ENCODE measurements at regions not wholly inside any gene's neighbourhood (a gene's known extent, or its start where the extent isn't known, plus 50 kb on each side); places are given as distances from the start of the nearest gene placed in this dataset.

- H3K23me2 ChIP-seq (ENCODE audit: low read depth, low read length): no peaks in the 10 kb centered on the region
- no peak overlapping the region for H3K9ac ChIP-seq (replicated peaks in 1 of 4; ENCODE audit: extremely low read depth in 1 of 4, low read depth in 3 of 4, low read length in 3 of 4)
- H3K14ac ChIP-seq (ENCODE audit: insufficient read length): no peak overlapping the region
- peaks cover 0 to 2% of the 10 kb centered on the region in 2 experiments; a peak in 1 of 4 replicates for H3K9me3 ChIP-seq (ENCODE audit: insufficient read depth in 2 of 2, low read depth in 1 of 2, low read length in 1 of 2)
- no peak overlapping the region for H3K4ac ChIP-seq (replicated peaks; ENCODE audit: insufficient read length, low read depth, low read length)
- no peak overlapping the region for H2BK120ac ChIP-seq (replicated peaks; ENCODE audit: low read depth, low read length)
- no peak overlapping the region for H2BK15ac ChIP-seq (ENCODE audit: low read length)
- no peak overlapping the region for H3K23ac ChIP-seq (ENCODE audit: insufficient read length)
- FAIRE-seq (no peak), DNase-seq (ENCODE audit: low read depth in 1 of 2, low spot score in 2 of 2) (no peak)
- H4K20me1 ChIP-seq (replicated peaks in 1 of 2; ENCODE audit: control insufficient read depth in 1 of 2, insufficient read depth in 2 of 2, low read length in 2 of 2): no peaks in the 10 kb centered on the region
- H3K4me1 ChIP-seq (replicated peaks in 1 of 4; ENCODE audit: control insufficient read depth in 3 of 4, insufficient read depth in 4 of 4, low read length in 3 of 4): peaks cover 9 to 20% (median 15%) of the 10 kb centered on the region in 4 experiments
- no peak overlapping the region for H4K91ac ChIP-seq (replicated peaks; ENCODE audit: insufficient read length, low read length)
- no peaks in the 10 kb centered on the region for H3K79me2 ChIP-seq (ENCODE audit: control insufficient read depth in 1 of 2, insufficient read depth in 2 of 2, low read length in 2 of 2)
- no peak overlapping the region for H2BK12ac ChIP-seq (ENCODE audit: low read depth, low read length)
- H3K79me1 ChIP-seq (ENCODE audit: low read depth, low read length): no peaks in the 10 kb centered on the region
- H3K36me3 ChIP-seq (ENCODE audit: control insufficient read depth in 2 of 4, insufficient read depth in 4 of 4, low read length in 3 of 4): no peaks in the 10 kb centered on the region
- no peak overlapping the region for H3K18ac ChIP-seq (ENCODE audit: extremely low read depth, low read length)
- no peak overlapping the region for H4K8ac ChIP-seq (ENCODE audit: extremely low read depth, insufficient read depth, low read length)
- 93% methylated on average over 5 of the region's 5 CpGs; no CpG with 5 or more reads in 1 of the 2 experiments for WGBS, 2 experiments (ENCODE audit: extremely low coverage in 1 of 2, insufficient coverage in 1 of 2, insufficient read length in 1 of 2, insufficient replicate concordance in 2 of 2, low coverage in 1 of 2, low lambda C conversion rate in 2 of 2, missing lambda C conversion rate in 1 of 2)
- H3K56ac ChIP-seq (replicated peaks; ENCODE audit: insufficient read length, low read depth, low read length): no peak overlapping the region
- no peak overlapping the region for H3K4me2 ChIP-seq (ENCODE audit: insufficient read depth in 1 of 2, low read depth in 2 of 2, low read length in 2 of 2)
- H4K5ac ChIP-seq (ENCODE audit: insufficient read length, low read depth, low read length): no peak overlapping the region
- POLR2A ChIA-PET (ENCODE audit: partially characterized antibody): interaction anchor here (1.1 kb wide), 1 partner anchor 95 kb away, joined by 5 read pairs; the partner anchor contains the start of gene RHOB
- H3K27me3 ChIP-seq (replicated peaks in 1 of 4; ENCODE audit: control insufficient read depth in 3 of 4, extremely low read depth in 1 of 4, insufficient read depth in 3 of 4, low read length in 3 of 4): peaks cover 0 to 2% (median 0%) of the 10 kb centered on the region in 4 experiments; a peak in 2 of 7 replicates
- H2AFZ ChIP-seq (ENCODE audit: low read length): no peak overlapping the region
- CTCF ChIA-PET (ENCODE audit: partially characterized antibody): interaction anchor here (0.8 to 2.6 kb wide), 10 partner anchors 9 to 119 kb away, joined by 3 to 8 read pairs (median 4); partner anchors contain the start of gene RHOB
- TF ChIP-seq SAP30 (IDR thresholded peaks at IDR 0.05; ENCODE audit: insufficient read depth, insufficient replicate concordance, low read length) (no peak), HDAC2 (IDR thresholded peaks at IDR 0.05; ENCODE audit: borderline replicate concordance in 1 of 2, low read depth in 2 of 2, low read length in 2 of 2) (no peak), MAFK (IDR thresholded peaks at IDR 0.05; ENCODE audit: low read depth, low read length) (no peak), RXRA (IDR thresholded peaks at IDR 0.05; ENCODE audit: insufficient read depth, low read depth, low read length) (no peak), TBP (IDR thresholded peaks at IDR 0.05; ENCODE audit: low read depth, low read length) (no peak), BACH1 (IDR thresholded peaks at IDR 0.05; ENCODE audit: low read length) (no peak), SRF (IDR thresholded peaks at IDR 0.05; ENCODE audit: low read depth, low read length) (no peak), TAF7 (optimal IDR thresholded peaks at IDR 0.05; ENCODE audit: borderline replicate concordance, low read depth, low read length) (no peak)
- H3K27ac ChIP-seq (ENCODE audit: low read depth, low read length): no peak overlapping the region
- no peak overlapping the region for H2BK20ac ChIP-seq (ENCODE audit: low read length)
- H2AK5ac ChIP-seq (ENCODE audit: low read depth, low read length): peak overlapping the region; percentile 31; the same call in 1 of the 2 replicates
- no peak overlapping the region for H3K4me3 ChIP-seq (ENCODE audit: extremely low read depth in 1 of 4, insufficient read depth in 2 of 4, low read depth in 3 of 4, low read length in 4 of 4)
- no peak overlapping the region for H2BK5ac ChIP-seq (ENCODE audit: low read depth, low read length)
Observed at GRCh38 chr2:20541651-20542050, 94.8 kb downstream of the RHOB start.
